ENCODE measurements at regions not wholly inside any gene's neighbourhood (a gene's known extent, or its start where the extent isn't known, plus 50 kb on each side); places are given as distances from the start of the nearest gene placed in this dataset.
A peak's percentile ranks its signal among the peaks of the same experiment; 100 is the strongest.

- DNase-seq (ENCODE audit: low read depth, low spot score), result no peak
Observed at GRCh38 chr4:14681330-14681729, 321.0 kb upstream of the CPEB2 start.

GRCh38 chr4:14693728-14694127, 308.6 kb upstream of the CPEB2 start:
- no peak for DNase-seq (ENCODE audit: low read depth, low spot score)

GRCh38 chr4:14695095-14695845, 307.0 kb upstream of the CPEB2 start:
- no peak for DNase-seq (ENCODE audit: low read depth, low spot score)

GRCh38 chr4:14700083-14700482, 302.2 kb upstream of the CPEB2 start:
- no peak for DNase-seq (ENCODE audit: low read depth, low spot score)

GRCh38 chr4:14700544-14700943, 301.7 kb upstream of the CPEB2 start:
- no peak for DNase-seq (ENCODE audit: low read depth, low spot score)

GRCh38 chr4:14701389-14701788, 300.9 kb upstream of the CPEB2 start:
- DNase-seq (ENCODE audit: low read depth, low spot score), result no peak

- DNase-seq (ENCODE audit: low read depth, low spot score), result no peak
Observed at GRCh38 chr4:14701896-14702295, 300.4 kb upstream of the CPEB2 start.

- DNase-seq (ENCODE audit: low read depth, low spot score), result no peak
Observed at GRCh38 chr4:14708574-14708973, 293.7 kb upstream of the CPEB2 start.

- DNase-seq (ENCODE audit: low read depth, low spot score), result no peak
Observed at GRCh38 chr4:14711259-14711658, 291.0 kb upstream of the CPEB2 start.

- DNase-seq (ENCODE audit: low read depth, low spot score), result no peak
Observed at GRCh38 chr4:14716691-14717090, 285.6 kb upstream of the CPEB2 start.

GRCh38 chr4:14719053-14719452, 283.2 kb upstream of the CPEB2 start:
- DNase-seq (ENCODE audit: low read depth, low spot score), result peak; percentile 33

- DNase-seq (ENCODE audit: low read depth, low spot score), result no peak
Observed at GRCh38 chr4:14726441-14726840, 275.8 kb upstream of the CPEB2 start.

GRCh38 chr4:14726877-14727361, 275.4 kb upstream of the CPEB2 start:
- no peak for DNase-seq (ENCODE audit: low read depth, low spot score)

GRCh38 chr4:14729282-14730000, 272.8 kb upstream of the CPEB2 start:
- no peak for DNase-seq (ENCODE audit: low read depth, low spot score)

- DNase-seq (ENCODE audit: low read depth, low spot score), result no peak
Observed at GRCh38 chr4:14742054-14742453, 260.2 kb upstream of the CPEB2 start.

GRCh38 chr4:14743172-14743571, 259.1 kb upstream of the CPEB2 start:
- DNase-seq (ENCODE audit: low read depth, low spot score), result no peak

- DNase-seq (ENCODE audit: low read depth, low spot score), result no peak
Observed at GRCh38 chr4:14743601-14744000, 258.7 kb upstream of the CPEB2 start.

GRCh38 chr4:14744346-14744745, 257.9 kb upstream of the CPEB2 start:
- peak; percentile 30 for DNase-seq (ENCODE audit: low read depth, low spot score)

GRCh38 chr4:14749910-14750309, 252.4 kb upstream of the CPEB2 start:
- DNase-seq (ENCODE audit: low read depth, low spot score), result no peak

GRCh38 chr4:14752341-14753046, 249.8 kb upstream of the CPEB2 start:
- no peak for DNase-seq (ENCODE audit: low read depth, low spot score)

GRCh38 chr4:14767142-14767541, 235.1 kb upstream of the CPEB2 start:
- DNase-seq (ENCODE audit: low read depth, low spot score), result no peak

GRCh38 chr4:14768449-14768848, 233.8 kb upstream of the CPEB2 start:
- DNase-seq (ENCODE audit: low read depth, low spot score), result no peak

Measured in ELF-1 (cell line).